22Rv1 (cell line): ENCODE measurements at regions not wholly inside any gene's neighbourhood (a gene's known extent, or its start where the extent isn't known, plus 50 kb on each side); places are given as distances from the start of the nearest gene placed in this dataset.

ENCODE experiments used
- H3K27ac ChIP-seq: fragments of 450-650 bp; 2 replicates; pipeline ENCODE4 v1.5.1; 2017
- CTCF ChIP-seq: fragments of 450-650 bp; IDR thresholded peaks from 2 replicates; pipeline ENCODE4 v1.5.1; 2017; ENCODE audit warnings: mild to moderate bottlenecking
- ZFX ChIP-seq: fragments of 450-650 bp; IDR thresholded peaks from 2 replicates; pipeline ENCODE4 v1.6.1; 2017; ENCODE audit warnings: antibody characterized with exemption, borderline replicate concordance

- H3K27ac ChIP-seq, result no peak overlapping the region
- TF ChIP-seq CTCF, result no peak
- no peak for TF ChIP-seq ZFX
Observed at GRCh38 chr1:186572509-186572908, 107.7 kb downstream of the PTGS2 start.

- TF ChIP-seq CTCF (no peak), ZFX (no peak)
Observed at GRCh38 chr1:186571771-186572170, 108.5 kb downstream of the PTGS2 start.

GRCh38 chr1:186569856-186570255 lies 108.9 kb upstream of the PDC start:
- no peak overlapping the region for H3K27ac ChIP-seq
- TF ChIP-seq CTCF (no peak), ZFX (no peak)

More at GRCh38 chr1:186571771-186572170, 108.5 kb downstream of the PTGS2 start:
- no peak overlapping the region for H3K27ac ChIP-seq

GRCh38 chr1:186568221-186568620 lies 107.3 kb upstream of the PDC start:
- TF ChIP-seq ZFX (no peak), CTCF (no peak)
- H3K27ac ChIP-seq, result no peak overlapping the region

- peak overlapping the region; percentile 64 for H3K27ac ChIP-seq
- TF ChIP-seq ZFX, result no peak
- TF ChIP-seq CTCF, result no peak
Observed at GRCh38 chr1:186566140-186566855, 105.4 kb upstream of the PDC start.

GRCh38 chr1:186564582-186564981 lies 103.7 kb upstream of the PDC start:
- H3K27ac ChIP-seq, result no peak overlapping the region
- TF ChIP-seq ZFX (no peak), CTCF (no peak)

GRCh38 chr1:186559601-186560116 lies 98.7 kb upstream of the PDC start:
- H3K27ac ChIP-seq, result no peak overlapping the region
- TF ChIP-seq ZFX (no peak), CTCF (no peak)
